GM23338 (cell line): ENCODE measurements at regions not wholly inside any gene's neighbourhood (a gene's known extent, or its start where the extent isn't known, plus 50 kb on each side); places are given as distances from the start of the nearest gene placed in this dataset.

ENCODE experiments used
- CREB1 ChIP-seq: fragments of 250-450 bp; sonication (Bioruptor Pico); IDR thresholded peaks from 2 replicates; pipeline ENCODE4 v1.5.0; 2020; ENCODE audit warnings: low read depth, mild to moderate bottlenecking, moderate library complexity
- EZH2 ChIP-seq: fragments of 200-600 bp; sonication (generic); IDR thresholded peaks from one replicate; pipeline ENCODE4 v1.8.0; 2017; ENCODE audit warnings: antibody characterized with exemption, mild to moderate bottlenecking, low read depth; ENCODE audit not compliant: unreplicated experiment
- EZH2phosphoT487 ChIP-seq: fragments of 200-600 bp; sonication (generic); IDR thresholded peaks from one replicate; pipeline ENCODE4 v1.8.1; 2018; ENCODE audit warnings: antibody characterized with exemption; ENCODE audit not compliant: unreplicated experiment
- POLR2AphosphoS5 ChIP-seq: IDR thresholded peaks from 2 replicates; pipeline ENCODE4 v1.6.1; 2016; ENCODE audit warnings: antibody characterized with exemption, low read depth
- STAT1 ChIP-seq: IDR thresholded peaks from one replicate; pipeline ENCODE4 v1.6.1; 2016; ENCODE audit warnings: antibody characterized with exemption; ENCODE audit not compliant: unreplicated experiment
- TF ChIP-seq, protein P1 (sequence below), 2 experiments: fragments of 200-600 bp in 1 of 2; sonication (generic) in 1 of 2; conservative IDR thresholded peaks; 2 replicates each; pipeline versions ENCODE4 v1.5.1 to v1.6.1; 2016 to 2017; ENCODE audit warnings: antibody characterized with exemption in 2 of 2, low read depth in 2 of 2, mild to moderate bottlenecking in 2 of 2, moderate library complexity in 1 of 2
- TF ChIP-seq, protein P2 (sequence below): IDR thresholded peaks from one replicate; pipeline ENCODE4 v1.6.1; 2018; ENCODE audit warnings: antibody characterized with exemption; ENCODE audit not compliant: unreplicated experiment
- TF ChIP-seq, protein P3 (sequence below): IDR thresholded peaks from 2 replicates; pipeline ENCODE4 v1.6.1; 2016; ENCODE audit warnings: antibody characterized with exemption

DNA sequence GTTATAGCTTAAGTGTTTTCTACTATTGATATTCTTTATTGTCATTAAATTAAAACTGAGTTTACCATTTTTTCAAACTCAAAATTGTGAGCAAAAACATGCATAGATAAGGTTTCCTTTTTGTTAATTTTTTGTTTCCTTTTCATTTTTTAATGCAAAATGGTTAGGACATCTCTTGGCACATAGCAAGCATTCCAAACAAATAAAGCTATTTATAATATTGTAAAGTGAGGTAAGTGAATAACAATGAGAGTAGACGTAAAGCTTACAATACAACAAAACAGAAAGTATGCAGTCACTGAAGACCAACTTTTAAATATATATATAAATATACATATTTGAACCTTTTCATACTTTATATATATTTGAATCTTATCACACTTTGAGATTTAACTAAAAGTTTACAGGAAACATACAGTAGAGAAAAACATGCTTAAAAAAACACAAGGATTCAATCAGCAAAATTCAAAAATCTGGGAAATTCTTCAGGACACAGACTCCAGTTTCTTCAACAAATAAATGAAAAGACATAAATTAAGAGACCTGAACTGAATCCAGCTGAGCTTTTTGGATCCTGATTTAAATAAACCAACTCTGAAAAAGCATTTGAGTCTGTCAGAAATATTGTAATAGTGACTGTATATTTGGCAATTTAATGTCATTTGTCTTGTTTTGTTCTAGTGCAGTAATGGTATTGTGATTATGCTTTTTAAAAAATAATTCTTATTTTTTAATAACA is 67.5 kb upstream of the SAMSN1 start:
- TF ChIP-seq, protein P1, sequence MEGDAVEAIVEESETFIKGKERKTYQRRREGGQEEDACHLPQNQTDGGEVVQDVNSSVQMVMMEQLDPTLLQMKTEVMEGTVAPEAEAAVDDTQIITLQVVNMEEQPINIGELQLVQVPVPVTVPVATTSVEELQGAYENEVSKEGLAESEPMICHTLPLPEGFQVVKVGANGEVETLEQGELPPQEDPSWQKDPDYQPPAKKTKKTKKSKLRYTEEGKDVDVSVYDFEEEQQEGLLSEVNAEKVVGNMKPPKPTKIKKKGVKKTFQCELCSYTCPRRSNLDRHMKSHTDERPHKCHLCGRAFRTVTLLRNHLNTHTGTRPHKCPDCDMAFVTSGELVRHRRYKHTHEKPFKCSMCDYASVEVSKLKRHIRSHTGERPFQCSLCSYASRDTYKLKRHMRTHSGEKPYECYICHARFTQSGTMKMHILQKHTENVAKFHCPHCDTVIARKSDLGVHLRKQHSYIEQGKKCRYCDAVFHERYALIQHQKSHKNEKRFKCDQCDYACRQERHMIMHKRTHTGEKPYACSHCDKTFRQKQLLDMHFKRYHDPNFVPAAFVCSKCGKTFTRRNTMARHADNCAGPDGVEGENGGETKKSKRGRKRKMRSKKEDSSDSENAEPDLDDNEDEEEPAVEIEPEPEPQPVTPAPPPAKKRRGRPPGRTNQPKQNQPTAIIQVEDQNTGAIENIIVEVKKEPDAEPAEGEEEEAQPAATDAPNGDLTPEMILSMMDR (conservative IDR thresholded peaks at IDR 0.05; ENCODE audit: low read depth in 2 of 2): no peak
- TF ChIP-seq POLR2AphosphoS5 (no peak), EZH2 (no peak), EZH2phosphoT487 (no peak), STAT1 (no peak), CREB1 (no peak)
- TF ChIP-seq, protein P2, sequence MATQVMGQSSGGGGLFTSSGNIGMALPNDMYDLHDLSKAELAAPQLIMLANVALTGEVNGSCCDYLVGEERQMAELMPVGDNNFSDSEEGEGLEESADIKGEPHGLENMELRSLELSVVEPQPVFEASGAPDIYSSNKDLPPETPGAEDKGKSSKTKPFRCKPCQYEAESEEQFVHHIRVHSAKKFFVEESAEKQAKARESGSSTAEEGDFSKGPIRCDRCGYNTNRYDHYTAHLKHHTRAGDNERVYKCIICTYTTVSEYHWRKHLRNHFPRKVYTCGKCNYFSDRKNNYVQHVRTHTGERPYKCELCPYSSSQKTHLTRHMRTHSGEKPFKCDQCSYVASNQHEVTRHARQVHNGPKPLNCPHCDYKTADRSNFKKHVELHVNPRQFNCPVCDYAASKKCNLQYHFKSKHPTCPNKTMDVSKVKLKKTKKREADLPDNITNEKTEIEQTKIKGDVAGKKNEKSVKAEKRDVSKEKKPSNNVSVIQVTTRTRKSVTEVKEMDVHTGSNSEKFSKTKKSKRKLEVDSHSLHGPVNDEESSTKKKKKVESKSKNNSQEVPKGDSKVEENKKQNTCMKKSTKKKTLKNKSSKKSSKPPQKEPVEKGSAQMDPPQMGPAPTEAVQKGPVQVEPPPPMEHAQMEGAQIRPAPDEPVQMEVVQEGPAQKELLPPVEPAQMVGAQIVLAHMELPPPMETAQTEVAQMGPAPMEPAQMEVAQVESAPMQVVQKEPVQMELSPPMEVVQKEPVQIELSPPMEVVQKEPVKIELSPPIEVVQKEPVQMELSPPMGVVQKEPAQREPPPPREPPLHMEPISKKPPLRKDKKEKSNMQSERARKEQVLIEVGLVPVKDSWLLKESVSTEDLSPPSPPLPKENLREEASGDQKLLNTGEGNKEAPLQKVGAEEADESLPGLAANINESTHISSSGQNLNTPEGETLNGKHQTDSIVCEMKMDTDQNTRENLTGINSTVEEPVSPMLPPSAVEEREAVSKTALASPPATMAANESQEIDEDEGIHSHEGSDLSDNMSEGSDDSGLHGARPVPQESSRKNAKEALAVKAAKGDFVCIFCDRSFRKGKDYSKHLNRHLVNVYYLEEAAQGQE: no peak
- TF ChIP-seq, protein P3, sequence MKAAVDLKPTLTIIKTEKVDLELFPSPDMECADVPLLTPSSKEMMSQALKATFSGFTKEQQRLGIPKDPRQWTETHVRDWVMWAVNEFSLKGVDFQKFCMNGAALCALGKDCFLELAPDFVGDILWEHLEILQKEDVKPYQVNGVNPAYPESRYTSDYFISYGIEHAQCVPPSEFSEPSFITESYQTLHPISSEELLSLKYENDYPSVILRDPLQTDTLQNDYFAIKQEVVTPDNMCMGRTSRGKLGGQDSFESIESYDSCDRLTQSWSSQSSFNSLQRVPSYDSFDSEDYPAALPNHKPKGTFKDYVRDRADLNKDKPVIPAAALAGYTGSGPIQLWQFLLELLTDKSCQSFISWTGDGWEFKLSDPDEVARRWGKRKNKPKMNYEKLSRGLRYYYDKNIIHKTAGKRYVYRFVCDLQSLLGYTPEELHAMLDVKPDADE: no peak
